ENCODE measurements at regions not wholly inside any gene's neighbourhood (a gene's known extent, or its start where the extent isn't known, plus 50 kb on each side); places are given as distances from the start of the nearest gene placed in this dataset.

DNA sequence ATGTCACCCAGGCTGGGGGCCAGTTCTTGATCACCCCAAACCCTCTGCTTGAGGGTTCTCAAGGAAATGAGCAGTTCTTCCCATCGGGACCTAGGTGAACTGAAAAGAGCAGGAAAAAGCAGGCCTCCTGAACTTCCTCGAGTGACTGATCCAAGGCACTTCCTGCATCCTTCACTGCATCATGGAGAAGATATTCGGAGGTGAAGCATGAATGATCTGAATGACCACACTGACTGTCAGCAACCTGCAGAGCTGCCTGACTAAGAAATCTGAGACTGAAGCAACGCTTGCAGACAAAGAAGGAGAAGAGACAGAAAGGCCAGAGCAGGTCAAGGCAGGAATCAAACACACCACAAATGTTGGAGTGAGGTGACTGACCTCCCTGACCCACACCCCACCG lies 420.2 kb downstream of the AGTPBP1 start:
- TF ChIP-seq ZFX (IDR thresholded peaks at IDR 0.05) = no peak
- TF ChIP-seq, protein P1, sequence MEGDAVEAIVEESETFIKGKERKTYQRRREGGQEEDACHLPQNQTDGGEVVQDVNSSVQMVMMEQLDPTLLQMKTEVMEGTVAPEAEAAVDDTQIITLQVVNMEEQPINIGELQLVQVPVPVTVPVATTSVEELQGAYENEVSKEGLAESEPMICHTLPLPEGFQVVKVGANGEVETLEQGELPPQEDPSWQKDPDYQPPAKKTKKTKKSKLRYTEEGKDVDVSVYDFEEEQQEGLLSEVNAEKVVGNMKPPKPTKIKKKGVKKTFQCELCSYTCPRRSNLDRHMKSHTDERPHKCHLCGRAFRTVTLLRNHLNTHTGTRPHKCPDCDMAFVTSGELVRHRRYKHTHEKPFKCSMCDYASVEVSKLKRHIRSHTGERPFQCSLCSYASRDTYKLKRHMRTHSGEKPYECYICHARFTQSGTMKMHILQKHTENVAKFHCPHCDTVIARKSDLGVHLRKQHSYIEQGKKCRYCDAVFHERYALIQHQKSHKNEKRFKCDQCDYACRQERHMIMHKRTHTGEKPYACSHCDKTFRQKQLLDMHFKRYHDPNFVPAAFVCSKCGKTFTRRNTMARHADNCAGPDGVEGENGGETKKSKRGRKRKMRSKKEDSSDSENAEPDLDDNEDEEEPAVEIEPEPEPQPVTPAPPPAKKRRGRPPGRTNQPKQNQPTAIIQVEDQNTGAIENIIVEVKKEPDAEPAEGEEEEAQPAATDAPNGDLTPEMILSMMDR (conservative IDR thresholded peaks at IDR 0.05) = no peak
